ENCODE measurements at regions not wholly inside any gene's neighbourhood (a gene's known extent, or its start where the extent isn't known, plus 50 kb on each side); places are given as distances from the start of the nearest gene placed in this dataset.

GRCh38 chr2:207331674-207332073 is 165.9 kb upstream of the KLF7 start:
- no peak for TF ChIP-seq CTCF (IDR thresholded peaks at IDR 0.05; ENCODE audit: insufficient read depth, low read length, poor library complexity, severe bottlenecking)
- H3K4me3 ChIP-seq (ENCODE audit: low read depth, low read length): no peak overlapping the region
- no peaks in the 10 kb centered on the region for H3K27me3 ChIP-seq (ENCODE audit: control insufficient read depth, insufficient read depth, low read length)
- H3K36me3 ChIP-seq (ENCODE audit: control insufficient read depth, insufficient read depth, low read length): no peaks in the 10 kb centered on the region
- no peak for DNase-seq (ENCODE audit: low read depth)

- H3K4me3 ChIP-seq (ENCODE audit: low read depth, low read length): no peak overlapping the region
- H3K36me3 ChIP-seq (ENCODE audit: control insufficient read depth, insufficient read depth, low read length): no peaks in the 10 kb centered on the region
- DNase-seq (ENCODE audit: low read depth): no peak
- TF ChIP-seq CTCF (IDR thresholded peaks at IDR 0.05; ENCODE audit: insufficient read depth, low read length, poor library complexity, severe bottlenecking): no peak
- H3K27me3 ChIP-seq (ENCODE audit: control insufficient read depth, insufficient read depth, low read length): no peaks in the 10 kb centered on the region
These were observed 166.9 kb upstream of the KLF7 start for GRCh38 chr2:207332480-207333212.

- H3K4me3 ChIP-seq (ENCODE audit: low read depth, low read length): no peak overlapping the region
- no peak for TF ChIP-seq CTCF (IDR thresholded peaks at IDR 0.05; ENCODE audit: insufficient read depth, low read length, poor library complexity, severe bottlenecking)
- no peaks in the 10 kb centered on the region for H3K27me3 ChIP-seq (ENCODE audit: control insufficient read depth, insufficient read depth, low read length)
- DNase-seq (ENCODE audit: low read depth): no peak
- H3K36me3 ChIP-seq (ENCODE audit: control insufficient read depth, insufficient read depth, low read length): no peaks in the 10 kb centered on the region
These were observed 168.0 kb upstream of the KLF7 start for GRCh38 chr2:207333599-207334300.

GRCh38 chr2:207334301-207334623 is 168.5 kb upstream of the KLF7 start:
- no peaks in the 10 kb centered on the region for H3K27me3 ChIP-seq (ENCODE audit: control insufficient read depth, insufficient read depth, low read length)
- TF ChIP-seq CTCF (IDR thresholded peaks at IDR 0.05; ENCODE audit: insufficient read depth, low read length, poor library complexity, severe bottlenecking): no peak
- H3K4me3 ChIP-seq (ENCODE audit: low read depth, low read length): no peak overlapping the region
- no peaks in the 10 kb centered on the region for H3K36me3 ChIP-seq (ENCODE audit: control insufficient read depth, insufficient read depth, low read length)
- DNase-seq (ENCODE audit: low read depth): no peak

- no peaks in the 10 kb centered on the region for H3K27me3 ChIP-seq (ENCODE audit: control insufficient read depth, insufficient read depth, low read length)
- H3K36me3 ChIP-seq (ENCODE audit: control insufficient read depth, insufficient read depth, low read length): no peaks in the 10 kb centered on the region
- no peak for TF ChIP-seq CTCF (IDR thresholded peaks at IDR 0.05; ENCODE audit: insufficient read depth, low read length, poor library complexity, severe bottlenecking)
- DNase-seq (ENCODE audit: low read depth): peak; percentile 95
- H3K4me3 ChIP-seq (ENCODE audit: low read depth, low read length): no peak overlapping the region
These were observed 169.1 kb upstream of the KLF7 start for GRCh38 chr2:207334624-207335371.

All from kidney epithelial cell (primary cell).